Lower leg skin (tissue), 3 donors: ENCODE measurements at regions not wholly inside any gene's neighbourhood (a gene's known extent, or its start where the extent isn't known, plus 50 kb on each side); places are given as distances from the start of the nearest gene placed in this dataset.

Experiments
- CTCF ChIP-seq, 3 donors: fragments of 450-650 bp; IDR thresholded peaks; one replicate each; pipeline ENCODE4 v1.5.1; 2016; ENCODE audit warnings: antibody characterized with exemption in 3 of 3, mild to moderate bottlenecking in 3 of 3, moderate library complexity in 2 of 3
- POLR2A ChIP-seq, 2 donors: fragments of 450-650 bp; IDR thresholded peaks; one replicate each; pipeline ENCODE4 v1.6.1; 2016 to 2017; ENCODE audit warnings: antibody characterized with exemption in 2 of 2, mild to moderate bottlenecking in 1 of 2, moderate library complexity in 1 of 2

DNA sequence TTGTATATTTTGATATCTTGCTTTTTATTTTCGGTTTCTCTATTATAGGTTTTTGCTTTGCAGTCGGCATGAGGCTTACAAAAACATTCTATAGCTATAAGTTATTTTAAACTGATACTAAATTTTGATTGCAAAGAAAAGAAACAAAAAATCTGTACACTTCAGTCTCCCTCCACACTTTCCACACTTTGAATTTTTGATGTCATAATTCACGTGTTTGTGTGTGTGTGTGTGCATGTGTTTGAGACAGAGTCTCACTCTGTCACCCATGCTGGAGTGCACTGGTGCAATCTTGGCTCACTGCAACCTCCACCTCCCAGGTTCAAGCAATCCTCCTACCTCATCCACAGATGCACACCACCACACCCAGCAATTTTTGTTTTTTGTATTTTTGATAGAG is 124.9 kb downstream of the MRPS30 start:
- TF ChIP-seq CTCF (IDR thresholded peaks at IDR 0.05) (no peak), POLR2A (IDR thresholded peaks at IDR 0.05) (no peak)
